Stimulated activated CD8-positive, alpha-beta memory T cell treated with anti-CD3 and anti-CD28 coated beads, Interleukin-4, amount 100 ng/mL, for 48 hours (primary cell): ENCODE measurements at regions not wholly inside any gene's neighbourhood (a gene's known extent, or its start where the extent isn't known, plus 50 kb on each side); places are given as distances from the start of the nearest gene placed in this dataset.
"Not testable (repeated sequence)": the region's sequence is repeated elsewhere in the genome, so short reads cannot be mapped to it uniquely, and the experiment has no call there.

ENCODE experiments used
- DNase-seq: peaks from one replicate; pipeline ENCODE4 v3.0.0-alpha.2; 2020

DNA sequence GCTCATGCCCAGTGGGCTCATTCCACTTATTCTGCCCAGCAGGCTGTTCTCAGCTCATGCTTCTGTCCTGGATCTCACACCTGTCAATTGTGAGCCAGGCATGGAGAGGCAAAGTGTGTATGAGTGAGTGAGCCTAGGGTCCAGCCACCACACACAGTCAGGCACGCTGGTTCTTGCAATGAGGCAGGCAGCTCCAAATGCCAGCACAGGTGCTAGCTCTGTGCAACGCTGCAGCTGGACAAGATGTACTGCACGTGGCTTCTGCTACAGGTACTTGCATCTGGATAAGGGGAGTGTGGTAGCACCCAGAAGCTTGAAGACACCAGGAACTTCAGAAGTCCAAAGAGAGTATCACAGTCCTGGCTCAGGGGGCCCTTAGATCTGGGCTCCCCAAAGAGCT lies 1249.4 kb upstream of the IGFBP7 start:
- no peak for DNase-seq

DNA sequence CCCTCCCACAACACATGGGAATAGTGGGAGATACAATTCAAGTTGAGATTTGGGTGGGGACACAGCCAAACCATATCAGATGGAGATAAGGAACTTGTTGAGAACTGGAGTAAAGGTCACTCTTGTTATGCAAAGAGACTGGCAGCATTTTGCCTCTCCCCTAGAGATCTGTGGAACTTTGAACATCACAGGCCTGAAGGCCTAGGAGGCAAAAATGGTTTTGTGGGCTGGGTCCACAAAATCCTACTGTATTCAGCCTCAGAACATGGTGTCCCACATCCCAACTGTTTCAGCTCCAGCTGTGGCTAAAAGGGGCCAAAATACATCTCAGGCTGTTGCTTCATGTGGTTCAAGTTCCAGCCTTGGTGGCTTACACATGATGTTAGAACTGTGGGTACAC lies 1247.8 kb upstream of the IGFBP7 start:
- DNase-seq: no peak

DNA sequence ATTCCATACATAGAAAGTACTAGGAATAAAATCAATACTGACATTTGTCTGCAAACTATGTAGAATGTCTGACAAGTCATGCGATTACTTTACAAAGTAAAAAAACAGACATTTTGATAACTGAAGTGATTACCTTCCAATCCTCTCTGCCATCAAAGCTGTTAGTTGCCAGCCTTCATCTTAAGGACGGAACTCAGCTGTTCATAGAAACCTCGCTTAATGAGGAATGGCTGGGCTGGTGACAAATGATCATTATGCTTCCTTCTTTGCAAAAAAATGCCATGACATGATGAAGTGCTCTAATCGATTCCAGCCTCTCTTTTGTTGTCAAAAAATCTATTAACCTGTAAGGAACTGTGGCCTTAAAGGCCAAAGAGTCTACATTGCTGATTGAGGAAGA lies 1214.9 kb upstream of the IGFBP7 start:
- no peak for DNase-seq

DNA sequence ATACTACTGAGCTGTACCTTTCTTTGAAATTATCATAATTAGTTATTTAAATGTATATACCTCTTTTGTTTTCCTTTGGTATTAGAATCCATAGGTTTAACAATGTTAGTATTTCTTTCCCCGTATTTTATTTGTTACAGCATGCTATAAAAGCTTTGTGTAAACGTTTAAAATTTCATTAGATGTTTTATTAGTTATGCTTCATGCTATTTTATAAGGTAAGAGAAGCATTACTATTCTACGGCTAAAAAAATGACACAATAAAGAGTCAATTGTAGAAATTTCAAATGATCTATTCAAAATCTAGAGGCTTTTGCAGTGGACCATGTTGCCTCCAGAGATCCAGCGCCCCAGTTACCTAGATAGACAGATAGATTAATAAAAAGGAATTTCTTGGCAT lies 1203.3 kb upstream of the IGFBP7 start:
- DNase-seq: no peak

DNA sequence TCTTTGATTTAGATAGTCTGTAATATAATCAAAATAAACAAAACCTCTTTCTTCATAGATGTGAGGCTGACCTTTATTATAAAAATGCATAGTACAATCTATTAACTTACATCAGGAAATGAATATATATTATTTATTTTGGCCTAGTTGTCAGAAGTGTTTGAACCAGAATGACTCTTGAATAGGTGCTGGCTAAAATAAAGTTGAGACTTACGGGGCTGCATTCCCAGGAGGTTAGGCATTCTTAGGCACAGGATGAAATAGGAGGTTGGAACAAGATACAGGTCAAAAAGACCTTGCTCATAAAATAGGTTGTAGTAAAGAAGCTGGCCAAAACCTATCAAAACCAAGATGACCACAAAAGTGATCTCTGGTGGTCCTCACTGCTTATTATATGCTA lies 1193.3 kb upstream of the IGFBP7 start:
- DNase-seq: no peak

DNA sequence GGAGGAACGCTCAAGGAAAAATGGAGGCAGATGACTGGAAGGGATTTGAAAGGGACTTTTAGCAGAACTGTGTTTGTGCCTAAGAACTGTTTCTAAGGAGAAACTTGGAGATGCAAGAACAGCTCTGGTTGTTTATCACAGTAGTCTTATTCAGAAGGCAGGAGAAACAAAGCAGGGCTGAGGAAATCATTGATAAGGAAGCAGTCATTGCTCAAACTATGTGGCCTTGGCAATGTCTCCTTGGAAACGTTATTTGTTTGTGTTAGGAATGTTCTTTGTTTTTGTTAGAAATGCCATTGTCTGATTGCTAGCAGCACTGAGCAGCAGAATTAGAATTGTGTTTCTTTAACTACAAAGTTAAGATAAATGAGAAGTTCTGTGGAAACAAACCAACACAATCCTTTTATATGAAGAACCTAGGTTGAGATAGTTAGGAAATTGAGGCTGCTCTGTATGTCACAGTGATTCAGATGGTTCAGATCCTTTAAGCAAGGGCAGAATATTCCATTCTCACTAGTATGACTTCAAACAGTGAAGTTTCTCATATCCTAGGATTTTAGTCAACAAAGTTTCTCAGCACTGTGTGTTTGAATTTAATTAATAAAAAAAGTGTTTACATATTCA lies 1191.3 kb upstream of the IGFBP7 start:
- no peak for DNase-seq

DNA sequence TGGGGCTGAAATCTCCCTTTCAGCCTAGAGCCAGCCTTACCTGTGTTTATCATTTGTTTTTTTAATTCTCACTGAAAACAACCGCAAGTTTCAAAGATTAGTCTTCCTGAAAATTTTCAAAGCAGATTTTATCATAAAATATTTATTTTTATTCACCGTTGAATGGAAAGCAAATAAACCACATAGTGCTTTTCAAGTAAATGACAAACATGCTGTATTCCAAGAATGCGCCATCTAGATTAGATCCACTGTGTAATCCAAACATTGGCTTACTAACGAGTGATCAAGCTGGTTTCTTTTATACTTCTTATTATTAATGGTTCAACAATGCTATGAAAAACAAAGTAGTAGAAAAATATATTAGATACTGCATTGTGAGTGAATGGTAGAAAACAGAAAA lies 1176.2 kb upstream of the IGFBP7 start:
- no peak for DNase-seq

DNA sequence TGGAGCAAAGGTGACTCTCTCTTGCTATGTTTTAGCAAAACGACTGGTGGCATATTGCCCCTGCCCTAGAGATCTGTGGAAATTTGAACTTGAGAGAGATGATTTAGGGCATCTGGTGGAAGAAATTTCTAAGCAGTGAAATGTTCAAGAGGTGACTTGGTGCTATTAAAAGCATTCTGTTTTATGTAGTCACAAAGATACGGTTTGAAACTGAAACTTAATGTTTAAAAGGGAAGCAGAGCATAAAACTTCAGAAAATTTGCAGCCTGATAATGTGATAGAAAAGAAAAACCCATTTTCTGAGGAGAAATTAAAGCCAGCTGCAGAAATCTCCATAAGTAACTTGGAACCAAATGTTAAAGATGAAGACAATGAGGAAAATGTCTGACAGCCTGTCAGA lies 1170.7 kb upstream of the IGFBP7 start:
- DNase-seq: not testable (repeated sequence)

DNA sequence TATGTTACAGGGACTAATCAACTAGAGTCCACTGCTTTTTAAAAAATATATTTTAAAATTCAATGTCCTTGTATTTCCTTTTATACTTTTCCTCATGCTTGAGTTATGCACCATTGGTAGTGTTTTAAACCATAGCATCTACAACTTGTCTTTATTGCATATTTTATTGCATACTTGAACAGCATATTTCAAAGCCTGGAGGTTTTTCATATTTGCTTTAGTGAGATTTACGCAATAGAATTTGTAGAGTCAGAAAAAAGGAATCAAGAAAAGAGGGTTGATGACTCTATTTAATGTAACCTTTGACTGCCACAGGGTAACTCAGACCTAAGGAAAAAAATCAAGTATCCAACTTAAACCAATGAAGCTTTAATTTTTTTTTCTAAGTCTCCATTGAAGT lies 1165.7 kb upstream of the IGFBP7 start:
- DNase-seq: no peak

DNA sequence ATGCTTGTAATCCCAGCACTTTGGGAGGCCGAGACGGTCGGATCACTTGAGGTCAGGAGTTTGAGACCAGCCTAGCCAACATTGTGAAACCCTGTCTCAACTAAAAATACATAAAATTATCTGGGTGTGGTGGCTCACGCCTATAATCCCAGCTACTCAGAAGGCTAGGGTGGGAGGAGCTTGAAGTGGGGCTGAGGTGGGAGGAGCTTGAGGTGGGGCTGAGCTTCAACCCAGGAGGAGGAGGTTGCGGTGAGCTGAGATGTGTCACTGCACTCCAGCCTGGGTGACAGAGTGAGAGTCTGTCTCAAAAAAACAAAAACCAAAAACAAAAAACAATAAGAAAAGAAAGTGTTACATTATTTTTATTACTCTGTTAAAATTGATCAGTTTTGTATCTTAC lies 1164.4 kb upstream of the IGFBP7 start:
- no peak for DNase-seq

DNA sequence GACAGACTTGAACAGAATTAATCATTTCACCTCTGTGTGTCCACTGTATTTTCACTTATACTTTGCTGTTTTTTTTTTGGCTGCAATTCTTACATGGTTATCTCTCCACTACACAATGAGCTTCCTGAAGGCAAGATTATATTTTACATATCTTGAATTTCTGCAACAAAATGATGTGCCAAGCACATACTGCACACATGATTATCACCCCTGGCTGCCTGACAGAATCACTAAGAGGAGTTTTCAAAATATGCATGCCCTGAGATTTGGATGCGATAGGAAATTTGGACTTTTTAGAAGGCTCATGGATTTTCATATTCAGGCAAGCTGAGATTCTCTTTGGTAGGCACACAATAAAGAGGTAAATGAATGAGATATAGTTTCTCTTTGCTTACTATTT lies 1162.1 kb upstream of the IGFBP7 start:
- no peak for DNase-seq

DNA sequence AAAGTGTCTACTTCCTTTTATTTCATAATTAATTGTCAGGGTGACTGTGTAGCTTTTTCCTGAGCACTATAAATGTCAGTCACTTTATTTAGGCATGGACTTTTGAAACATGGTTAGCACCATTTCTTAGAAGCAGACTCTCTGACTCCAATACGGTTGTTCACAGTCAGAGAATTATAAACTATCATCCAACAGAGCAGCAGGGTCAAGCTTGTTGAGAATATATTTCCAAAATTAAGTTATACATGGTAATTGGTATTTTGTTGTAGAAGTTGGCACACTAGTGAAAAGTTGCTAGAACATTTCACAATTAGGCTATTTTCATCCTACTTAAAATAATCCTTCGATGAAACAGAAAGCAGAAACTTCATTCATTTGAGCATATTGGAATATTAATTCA lies 1155.5 kb upstream of the IGFBP7 start:
- no peak for DNase-seq

DNA sequence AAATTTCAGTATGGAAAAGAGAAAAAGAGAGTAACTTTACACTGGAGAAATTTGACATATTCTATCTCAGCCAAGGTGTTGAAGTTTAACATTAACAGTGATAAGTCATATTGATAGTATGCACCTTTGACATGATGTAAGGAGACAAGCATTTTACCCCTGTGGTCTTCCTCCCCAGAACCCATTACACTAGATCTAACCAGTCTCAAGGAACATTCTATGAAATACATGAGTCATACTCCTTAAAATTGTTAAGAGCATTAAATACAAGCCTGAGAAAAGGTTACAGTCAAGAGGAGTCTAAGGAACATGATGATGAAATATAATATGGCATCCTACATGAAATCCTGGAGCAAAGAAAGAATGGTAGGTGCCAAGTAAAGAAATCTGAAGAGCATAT lies 1151.3 kb upstream of the IGFBP7 start:
- no peak for DNase-seq

DNA sequence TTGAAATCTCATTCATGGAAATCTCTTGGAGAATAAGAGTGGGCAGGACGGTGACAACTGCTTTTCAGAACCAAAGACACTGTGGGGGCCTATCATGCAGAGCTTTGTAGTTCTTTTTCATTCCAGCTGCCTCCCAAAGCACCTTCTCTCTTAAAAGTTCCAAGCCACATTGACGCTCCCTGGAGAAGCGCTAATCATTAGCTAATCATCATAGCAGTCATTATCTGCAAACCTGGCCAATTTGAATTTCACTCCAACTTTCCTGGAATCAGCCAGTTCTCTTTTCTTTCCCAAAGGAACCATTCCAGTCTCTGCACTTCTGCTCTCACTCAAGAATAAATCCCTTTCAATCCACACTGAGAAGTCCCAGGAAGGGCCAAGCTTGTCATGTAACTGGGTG lies 1144.1 kb upstream of the IGFBP7 start:
- no peak for DNase-seq

DNA sequence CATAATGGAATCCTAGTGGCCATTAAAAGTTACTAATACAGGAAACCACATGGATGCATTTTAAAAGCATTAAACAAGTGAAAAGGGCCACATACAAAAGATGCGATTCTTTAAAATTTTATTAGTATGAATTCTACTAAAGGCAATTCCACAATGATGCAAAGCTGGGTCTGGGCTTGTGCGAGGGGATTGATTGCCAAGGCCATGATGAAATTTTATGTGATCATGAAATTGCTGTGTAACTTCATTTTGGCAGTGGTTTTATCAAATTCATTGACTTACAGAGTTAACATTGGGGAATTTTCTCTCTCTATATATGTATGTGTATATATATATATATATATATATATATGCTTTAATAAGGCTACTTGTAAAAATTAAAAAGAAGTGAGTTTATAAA lies 1142.5 kb upstream of the IGFBP7 start:
- DNase-seq: no peak

DNA sequence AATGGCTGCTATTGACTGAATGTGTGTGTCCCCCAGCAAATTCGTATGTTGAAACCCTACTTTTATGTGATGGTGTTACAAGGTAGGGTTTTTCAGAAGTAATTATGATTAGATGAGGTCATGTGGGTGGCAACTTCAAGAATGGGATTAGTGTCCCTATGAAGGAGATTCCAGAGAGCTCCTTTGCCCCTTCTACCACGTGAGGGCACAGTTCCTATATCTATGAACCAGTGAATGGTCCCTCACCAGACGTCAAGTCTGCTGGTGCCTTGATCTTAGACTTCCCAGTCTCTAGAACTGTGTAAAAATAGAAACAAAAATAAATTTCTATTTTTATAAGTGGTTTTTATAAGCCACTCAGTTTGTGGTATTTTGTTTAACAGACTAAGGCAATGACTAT lies 1137.6 kb upstream of the IGFBP7 start:
- no peak for DNase-seq

DNA sequence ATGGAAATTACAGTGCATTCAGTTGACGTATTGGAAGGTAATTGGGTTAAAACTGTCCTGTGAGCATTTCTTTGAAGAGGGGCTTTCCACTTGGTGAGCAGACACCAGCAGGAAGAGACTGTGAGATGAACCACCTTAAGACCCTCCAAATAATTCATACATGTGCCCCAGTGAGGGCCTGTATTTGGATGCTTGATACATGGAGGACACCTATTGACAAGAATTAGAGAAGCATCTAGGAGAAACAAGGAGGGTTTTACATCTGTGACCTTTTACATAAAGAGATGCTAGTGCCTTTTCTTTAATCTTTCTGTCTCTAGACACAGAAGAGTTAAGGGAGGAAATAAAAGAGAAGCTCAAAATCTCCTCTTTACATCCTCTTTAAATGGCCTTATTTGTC lies 1115.3 kb upstream of the IGFBP7 start:
- no peak for DNase-seq

DNA sequence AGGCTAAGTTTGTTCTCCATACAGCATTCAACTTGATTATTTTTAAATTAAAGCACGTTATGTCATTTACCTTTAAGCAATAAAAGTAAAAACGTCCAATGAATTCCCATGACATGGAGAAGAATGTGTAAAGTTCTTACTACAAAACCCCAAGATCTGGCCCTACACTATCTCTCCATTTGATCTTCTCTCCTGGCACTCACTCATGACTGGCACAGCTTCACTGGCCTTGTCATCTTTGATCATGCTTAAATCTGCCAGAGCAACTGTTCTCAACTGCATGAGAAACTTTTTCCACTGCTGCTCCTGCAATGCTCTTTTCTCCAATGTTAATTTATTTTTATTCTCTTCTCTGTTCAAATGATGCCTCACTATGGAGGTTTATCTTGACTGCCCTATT lies 1109.0 kb upstream of the IGFBP7 start:
- DNase-seq: no peak

DNA sequence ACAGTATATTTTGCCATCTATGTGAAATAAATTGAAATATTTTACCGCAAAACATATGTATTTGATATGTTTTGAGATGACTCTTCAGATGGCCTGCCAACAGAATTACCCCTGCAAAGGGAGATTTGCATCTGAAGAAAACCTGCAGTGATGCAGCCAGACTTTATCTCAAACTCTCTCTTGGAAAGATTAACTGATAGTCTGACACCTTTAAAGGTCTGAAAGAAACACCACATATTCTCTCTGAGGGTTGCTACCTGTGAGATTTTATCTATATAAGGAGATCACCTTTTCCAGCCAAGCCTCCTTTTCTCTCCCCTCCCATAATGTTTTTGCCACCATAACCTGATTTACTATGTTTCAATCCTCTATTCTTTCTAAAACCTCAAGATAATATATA lies 1106.3 kb upstream of the IGFBP7 start:
- DNase-seq: no peak

DNA sequence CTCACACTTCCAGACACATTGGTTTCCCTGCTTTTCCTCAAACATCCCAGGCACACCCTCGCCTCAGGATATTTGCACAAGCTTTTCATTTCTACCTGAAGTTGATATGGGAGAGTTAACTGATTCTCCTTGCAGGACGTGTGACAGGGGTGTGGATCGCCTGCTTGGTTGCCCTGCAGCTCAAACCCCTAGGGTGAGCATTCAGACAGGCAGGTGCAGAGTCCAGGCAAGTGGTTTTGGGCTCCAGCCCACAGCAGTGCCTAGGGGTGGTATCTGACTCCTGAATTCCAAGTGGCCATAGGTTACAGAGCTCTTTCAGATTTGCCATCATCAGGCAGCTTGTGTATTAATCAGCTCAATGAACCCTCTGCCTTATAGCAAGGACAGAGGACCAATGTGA lies 1104.2 kb upstream of the IGFBP7 start:
- DNase-seq: no peak

DNA sequence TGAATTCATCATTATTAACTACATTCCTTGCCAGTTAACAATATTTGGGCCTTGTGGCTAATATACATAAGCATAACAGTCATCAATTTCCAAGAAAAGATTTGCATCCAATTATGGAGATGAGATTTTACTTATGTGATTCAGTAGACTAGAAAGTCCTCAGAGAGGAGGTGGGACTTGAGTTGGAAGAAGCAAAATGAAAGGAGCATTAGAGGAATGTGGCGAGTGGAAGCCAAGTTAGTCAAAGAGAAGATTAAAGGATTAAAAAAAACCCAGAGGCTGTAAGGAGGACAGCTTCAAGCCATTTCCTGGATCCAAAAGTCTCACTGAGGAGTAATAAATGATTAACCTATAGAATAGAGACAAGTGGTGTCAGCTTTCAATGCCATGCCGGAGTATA lies 1099.4 kb upstream of the IGFBP7 start:
- DNase-seq: no peak

DNA sequence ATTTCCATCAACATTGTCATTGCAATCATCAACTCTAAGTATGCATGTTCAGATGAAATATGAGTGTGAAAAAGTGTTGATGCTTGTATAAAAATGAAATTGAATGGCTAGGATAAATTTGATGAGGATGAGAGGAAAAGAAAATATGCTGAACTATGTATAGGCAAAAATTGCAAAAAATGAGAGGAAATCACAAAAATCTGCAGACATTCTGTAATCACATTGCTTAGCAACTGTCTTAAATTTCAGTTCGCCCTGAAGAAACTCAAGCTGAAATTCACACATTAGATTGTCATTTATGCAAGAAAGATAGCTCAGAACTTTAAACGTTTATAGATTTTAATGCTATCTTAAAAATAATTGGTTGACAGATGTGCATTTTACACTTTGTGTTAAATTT lies 1098.8 kb upstream of the IGFBP7 start:
- no peak for DNase-seq

DNA sequence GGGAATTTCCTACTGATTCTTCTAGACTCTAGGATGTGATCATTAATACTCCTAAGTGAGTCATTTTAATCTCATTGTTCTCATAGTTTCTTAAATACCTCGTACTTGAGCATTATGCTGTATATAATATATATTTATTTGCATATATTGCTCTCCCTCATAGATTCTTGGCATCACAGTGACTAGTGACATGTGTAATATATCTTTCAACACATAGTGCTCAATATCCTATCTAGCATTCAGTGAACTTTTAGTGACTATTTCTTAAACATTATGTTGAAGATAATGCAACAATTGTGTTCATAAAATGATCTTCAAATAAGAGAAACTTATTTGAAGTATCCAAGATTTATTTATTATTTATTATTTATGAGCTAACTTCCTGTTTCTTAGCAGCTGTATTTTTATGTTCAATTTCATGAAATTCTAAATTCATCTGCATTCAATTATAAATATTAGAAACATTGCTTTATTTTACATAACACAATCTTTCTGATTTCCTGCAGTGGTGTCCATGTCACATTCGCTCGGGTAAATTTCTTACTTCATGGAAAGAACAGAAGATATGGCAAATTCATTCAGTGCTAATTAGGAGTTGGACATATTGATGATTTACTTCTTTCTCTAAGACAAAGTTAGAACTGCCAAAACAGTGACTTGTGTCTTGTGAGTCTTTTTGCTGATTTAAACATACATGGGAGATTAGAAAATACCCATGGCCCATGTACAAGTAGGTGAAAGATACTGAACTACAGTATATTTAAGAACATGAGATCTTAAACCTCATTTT lies 1095.5 kb upstream of the IGFBP7 start:
- no peak for DNase-seq

DNA sequence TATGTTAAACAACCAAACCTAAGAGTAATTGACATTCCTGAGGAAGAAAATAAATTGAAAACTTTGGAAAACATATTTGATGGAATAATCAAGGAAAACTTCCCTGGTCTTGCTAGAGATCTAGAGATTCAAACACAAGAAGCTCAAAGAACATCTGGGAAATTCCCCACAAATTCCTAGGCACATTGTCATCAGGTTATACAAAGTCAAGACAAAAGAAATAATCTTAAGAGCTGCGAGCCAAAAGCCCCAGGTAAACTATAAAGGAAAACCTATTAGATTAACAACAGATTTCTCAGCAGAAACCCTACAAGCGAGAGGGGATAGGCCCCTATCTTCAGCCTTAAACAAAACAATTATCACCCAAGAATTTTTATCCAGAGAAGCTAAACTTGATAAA lies 1082.0 kb upstream of the IGFBP7 start:
- no peak for DNase-seq

DNA sequence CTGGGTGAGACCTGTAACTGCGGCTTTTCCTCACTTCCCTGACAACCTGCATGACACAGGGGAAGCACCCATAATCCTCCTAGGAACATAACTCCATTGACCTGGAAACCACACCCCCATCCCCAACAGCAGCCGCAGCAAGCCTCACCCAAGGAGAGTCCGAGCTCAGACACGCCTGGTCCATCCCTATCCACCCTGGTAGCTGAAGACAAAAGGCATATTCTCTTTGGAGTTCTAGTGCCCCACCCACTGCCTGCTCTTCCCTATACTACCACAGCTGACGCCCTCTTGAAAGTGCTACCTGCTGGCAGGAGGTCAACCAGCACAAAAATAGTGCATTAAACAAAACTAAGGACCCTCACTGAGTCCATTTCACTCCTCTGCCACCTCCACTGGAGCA lies 1080.9 kb upstream of the IGFBP7 start:
- DNase-seq: no peak
